ENCODE measurements at regions not wholly inside any gene's neighbourhood (a gene's known extent, or its start where the extent isn't known, plus 50 kb on each side); places are given as distances from the start of the nearest gene placed in this dataset.

GRCh38 chr6:121499666-121500065 is 64.2 kb downstream of the GJA1 start:
- DNase-seq = no peak

GRCh38 chr6:121503589-121503991 is 68.1 kb downstream of the GJA1 start:
- DNase-seq = no peak

DNA sequence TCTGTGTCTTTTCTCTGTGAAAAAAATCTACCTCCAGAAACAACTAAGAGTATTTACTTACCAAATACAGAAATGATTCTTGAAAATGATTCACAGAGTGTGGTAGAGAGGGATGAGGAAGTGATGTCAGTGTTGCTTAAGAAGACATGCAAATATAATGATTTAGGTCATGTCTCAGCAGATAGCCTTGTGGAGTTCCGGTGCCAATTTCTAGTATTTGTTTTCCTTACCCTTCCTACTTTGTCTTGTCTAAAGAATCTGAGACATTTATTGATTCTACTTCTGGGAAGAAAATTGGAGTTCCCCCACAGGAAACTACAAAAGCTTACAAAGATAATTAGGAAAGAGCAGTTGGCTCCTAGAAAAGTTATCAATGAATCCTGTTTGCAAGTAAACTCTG is 68.8 kb downstream of the GJA1 start:
- DNase-seq = no peak

DNA sequence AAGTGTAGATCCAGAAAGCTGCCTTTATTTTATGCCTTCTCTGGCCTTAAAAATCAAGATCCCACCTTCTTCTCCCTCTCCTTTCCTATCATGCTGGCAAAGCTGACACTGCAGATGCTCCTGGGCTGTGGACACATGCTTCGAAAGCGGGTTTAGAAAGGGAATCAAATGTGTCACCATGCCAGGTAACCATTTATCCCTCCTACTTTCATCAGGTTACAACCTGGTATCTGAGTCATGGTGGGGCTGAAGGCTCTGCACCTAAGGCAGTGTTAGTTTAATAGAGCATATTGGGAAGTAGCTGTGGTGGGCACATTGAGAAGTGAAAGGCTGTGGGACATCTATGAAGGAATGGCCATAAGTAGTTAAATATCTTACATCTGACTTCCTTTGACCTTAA is 69.8 kb downstream of the GJA1 start:
- DNase-seq = no peak

DNA sequence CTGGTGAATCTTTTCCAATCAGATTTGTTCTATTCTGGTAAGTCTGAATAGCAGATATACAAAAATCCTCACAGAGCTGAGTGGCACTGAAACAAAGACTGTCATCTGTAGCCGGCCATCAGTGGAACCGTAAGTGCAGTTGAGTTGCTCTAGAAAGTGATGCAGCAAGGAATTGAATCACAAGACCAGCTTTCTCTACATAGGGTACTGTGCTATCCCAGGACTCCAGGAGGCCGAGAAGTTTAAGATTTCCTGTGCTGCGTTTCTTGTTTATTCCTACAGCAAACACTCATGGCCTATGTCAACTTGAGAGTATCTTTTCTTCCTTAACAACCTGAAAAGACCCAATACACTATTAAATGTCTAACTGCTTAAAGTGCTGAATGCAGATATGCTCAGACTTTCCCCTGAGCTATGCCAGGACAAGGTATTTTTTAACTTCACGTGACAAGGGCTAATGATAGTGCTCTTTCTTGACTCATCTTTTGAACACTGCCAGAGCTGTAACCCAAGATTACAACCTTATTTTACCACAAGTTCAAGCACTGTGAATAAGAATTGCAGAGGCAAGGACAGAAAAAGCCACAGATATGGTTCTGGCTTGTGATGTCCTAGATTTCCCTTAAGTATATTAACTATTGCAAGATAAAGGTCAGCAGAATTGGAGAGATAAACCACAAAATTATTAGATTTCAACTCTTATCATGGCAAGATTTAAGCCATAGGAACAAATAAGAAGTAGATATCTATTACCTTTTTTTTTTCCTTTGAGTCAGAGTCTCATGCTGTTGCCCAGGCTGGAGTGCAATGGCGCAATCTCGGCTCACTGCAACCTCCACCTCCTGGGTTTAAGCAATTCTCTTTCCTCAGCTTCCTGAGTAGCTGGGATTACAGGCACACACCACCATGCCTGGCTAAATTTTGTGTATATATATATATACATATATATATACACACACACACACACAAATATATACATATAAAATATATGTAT is 71.6 kb downstream of the GJA1 start:
- DNase-seq = no peak

DNA sequence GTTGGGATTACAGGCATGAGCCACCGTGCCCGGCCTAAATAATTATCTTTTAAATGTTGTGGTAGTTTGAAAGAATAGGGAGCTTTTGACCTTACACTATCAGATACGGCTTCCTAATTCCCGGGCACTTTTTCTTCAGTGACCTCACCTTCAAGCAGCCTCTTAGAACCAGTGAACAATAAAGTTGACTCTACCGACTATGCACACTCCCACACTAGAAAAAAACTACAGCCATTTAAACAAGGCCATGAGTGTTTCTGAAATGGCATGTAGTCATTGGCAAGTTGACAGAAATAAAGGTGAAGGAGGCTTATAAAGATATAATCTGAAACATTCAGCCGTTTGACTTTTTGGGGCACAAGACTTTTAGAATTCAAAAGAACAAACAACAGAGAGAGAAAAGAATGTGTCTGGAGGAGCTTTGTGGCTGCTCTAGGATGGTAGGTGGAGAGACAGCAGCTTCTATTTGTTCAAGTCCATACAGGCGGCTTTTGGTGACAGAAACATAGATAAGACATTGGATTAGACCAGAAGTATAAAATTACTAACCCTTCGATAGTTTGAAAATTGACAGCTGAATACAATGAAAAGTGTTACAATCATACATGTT is 75.2 kb downstream of the GJA1 start:
- DNase-seq = no peak

- no peak for DNase-seq
Observed at GRCh38 chr6:121515630-121516265, 80.3 kb downstream of the GJA1 start.

GRCh38 chr6:121516331-121516730 is 80.9 kb downstream of the GJA1 start:
- no peak for DNase-seq

DNA sequence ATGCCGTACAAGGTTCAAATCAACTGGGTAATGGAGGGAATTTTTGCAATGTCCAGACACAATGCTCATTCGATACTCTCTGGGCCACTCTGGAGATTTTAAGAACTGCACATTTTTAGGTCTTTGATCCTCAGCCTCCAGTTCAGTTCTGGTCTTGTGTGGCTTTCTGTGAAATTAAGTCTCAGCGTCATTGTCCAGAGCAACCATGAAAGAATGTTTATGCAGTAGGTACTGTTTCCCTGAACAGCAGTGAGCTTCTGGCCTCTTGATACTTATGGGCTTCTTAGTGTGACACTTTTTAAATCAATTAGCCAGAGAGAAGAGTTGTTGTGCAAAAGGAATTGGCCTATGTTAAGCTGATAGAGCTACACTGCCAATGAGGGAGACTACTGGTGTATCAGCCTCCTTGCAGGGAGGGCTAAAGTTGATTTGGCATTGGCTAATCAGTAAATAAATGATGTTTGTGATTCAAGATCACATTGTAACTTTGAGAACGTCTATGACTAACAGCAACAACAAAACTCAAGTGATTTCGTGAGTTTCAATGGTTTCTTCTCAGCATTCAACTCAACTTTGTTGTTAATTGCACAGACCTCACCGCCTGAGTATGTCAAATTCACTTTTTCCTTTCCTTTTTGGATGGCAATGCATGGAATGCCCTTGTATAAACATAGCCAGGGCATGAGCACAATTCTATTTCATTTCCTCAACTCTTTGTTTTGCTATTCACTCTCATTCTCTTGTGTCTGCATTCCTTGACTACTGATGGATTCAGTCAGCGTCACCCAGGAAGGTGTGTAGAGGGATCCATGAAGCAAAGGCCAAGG is 85.1 kb downstream of the GJA1 start:
- no peak for DNase-seq

DNA sequence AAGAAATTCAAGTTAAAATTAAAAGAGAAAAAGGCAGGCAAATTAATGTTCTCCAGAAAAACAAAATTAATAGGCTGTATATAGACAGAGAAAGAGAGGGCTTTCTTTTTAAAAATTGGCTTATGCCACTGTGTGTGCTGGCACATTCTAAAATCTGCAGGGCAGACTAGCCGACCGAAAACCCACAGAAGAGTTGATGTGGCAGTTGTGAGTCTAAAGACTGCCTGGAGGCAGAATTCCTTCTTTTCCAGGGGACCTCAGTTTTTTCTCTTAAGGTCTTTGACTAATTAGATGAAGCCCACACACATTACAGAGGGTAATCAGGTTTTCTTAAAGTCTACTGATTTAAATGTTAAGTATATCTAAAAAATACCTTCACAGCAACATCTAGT is 85.7 kb downstream of the GJA1 start:
- DNase-seq = no peak

DNA sequence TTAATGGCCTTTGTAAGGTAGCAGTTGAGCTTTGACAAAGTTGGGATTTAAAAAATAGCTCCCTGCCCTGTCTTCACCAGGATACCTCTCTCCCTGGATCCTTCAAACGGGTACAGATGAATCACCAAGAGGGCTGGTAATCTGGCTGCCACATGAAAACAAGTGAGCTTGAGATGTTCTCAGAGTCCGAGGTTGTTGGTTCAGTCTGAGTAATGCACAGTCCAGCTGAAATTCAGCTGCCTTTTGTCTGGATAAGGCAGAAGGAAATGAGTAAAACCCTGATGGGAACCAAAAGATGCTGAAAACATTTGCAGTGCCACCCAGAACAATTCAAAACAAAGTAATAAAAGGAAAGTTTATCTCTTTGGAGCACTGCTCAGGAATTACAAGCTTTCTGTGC is 86.8 kb downstream of the GJA1 start:
- DNase-seq = no peak

GRCh38 chr6:121522771-121523386 is 87.4 kb downstream of the GJA1 start:
- no peak for DNase-seq

- DNase-seq = no peak
Observed at GRCh38 chr6:121523628-121524027, 88.2 kb downstream of the GJA1 start.

GRCh38 chr6:121526282-121526681 is 90.8 kb downstream of the GJA1 start:
- DNase-seq = no peak

- no peak for DNase-seq
Observed at GRCh38 chr6:121531658-121532169, 96.3 kb downstream of the GJA1 start.

DNA sequence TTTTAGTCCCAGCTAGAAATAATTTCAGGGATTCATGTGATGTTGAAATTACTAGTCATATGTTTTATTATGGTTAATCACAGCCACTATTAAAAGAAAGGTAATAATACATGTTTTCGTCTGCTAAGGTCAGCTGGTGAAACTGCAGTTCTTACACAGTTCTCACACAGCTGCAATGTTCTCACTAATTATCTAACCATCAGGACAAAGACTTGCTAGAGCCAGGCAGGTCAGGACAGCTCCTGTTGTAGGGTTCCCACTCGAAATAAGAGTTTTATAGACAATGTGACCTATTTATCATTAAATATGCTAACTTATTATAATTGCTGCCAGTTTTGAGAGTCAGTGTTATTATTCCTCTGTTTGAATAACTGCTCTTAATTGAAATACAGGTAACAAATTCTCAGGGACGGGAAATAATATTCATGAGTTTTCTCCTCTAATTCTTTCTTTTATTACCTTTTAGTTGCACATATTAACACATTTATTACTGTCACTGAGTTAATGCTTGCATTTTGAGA is 97.9 kb downstream of the GJA1 start:
- DNase-seq = no peak

DNA sequence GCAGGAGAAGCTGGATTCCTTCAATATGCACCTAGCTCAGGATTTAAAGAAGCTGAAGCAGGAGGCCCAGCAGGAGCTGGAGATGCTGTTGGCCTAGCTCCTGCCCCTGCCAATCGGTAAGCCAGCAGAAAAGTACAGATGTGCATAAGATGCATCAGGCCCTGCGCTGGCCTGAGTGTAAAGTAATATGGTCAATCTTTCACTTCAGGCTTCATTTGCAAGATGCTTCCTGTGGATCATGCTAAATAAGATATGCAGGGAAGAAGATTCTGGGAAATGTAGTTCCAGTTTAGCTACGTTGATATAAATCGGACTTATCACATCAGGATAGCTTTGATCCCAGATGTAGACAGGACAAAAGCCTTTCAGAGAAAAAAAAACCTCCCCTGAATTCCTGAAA is 100.3 kb downstream of the GJA1 start:
- no peak for DNase-seq

DNA sequence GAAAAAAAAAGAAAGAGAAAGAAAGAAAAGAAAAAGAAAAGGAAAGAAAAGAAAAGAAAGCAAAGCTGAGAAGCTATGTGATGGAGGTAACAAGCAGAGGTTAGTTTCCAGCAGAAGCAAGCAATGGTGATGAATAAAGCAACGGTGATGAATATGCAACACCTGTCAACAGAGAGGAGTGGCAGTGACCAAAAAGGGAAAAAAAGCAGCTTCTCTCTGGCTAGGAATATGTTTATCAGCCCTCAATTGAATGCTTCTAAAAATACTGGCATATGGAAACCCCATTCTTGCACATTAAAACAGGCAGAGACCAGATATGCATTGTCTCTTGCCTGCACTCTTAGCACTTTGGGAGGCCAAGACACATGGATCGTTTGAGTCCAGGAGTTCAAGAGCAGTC is 100.9 kb downstream of the GJA1 start:
- DNase-seq = no peak

- no peak for DNase-seq
Observed at GRCh38 chr6:121539439-121539838, 104.0 kb downstream of the GJA1 start.

- no peak for DNase-seq
Observed at GRCh38 chr6:121540210-121540609, 104.8 kb downstream of the GJA1 start.

DNA sequence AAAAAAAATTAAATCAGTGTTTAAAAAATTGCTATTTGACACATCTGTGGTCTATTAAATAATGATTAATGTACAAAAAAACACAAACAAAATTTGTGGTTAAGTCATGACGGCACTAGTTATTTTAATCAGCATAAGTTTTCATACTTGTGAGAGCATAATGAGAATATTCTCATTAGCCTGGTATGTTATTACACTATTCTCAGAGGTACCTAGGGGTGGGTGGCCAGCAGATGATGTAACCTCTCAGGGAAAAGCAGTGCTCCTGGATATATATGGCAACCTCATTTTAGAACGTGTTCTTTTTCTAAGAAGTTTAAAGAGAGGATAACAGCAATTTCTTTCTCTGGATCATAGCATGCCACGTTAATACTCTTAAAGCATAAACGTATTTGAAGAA is 109.2 kb downstream of the GJA1 start:
- DNase-seq = no peak

DNA sequence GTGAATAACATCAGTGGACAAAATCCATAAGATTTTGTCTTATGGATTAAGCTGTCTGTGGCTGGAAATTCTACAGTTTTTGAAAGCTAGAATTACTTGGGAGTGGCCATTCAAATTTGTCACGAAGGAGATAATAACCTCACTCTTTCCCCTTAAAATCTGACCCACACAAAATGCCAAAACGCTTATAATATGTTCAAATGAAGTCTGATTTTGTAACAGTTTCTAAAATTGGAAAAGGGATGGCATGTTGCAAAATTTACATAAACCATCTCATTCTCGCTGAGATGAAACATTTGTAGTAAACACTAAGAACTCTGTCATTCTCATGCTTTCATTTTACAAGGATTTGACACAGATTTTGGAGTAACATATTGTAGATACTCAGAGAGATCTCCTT is 112.7 kb downstream of the GJA1 start:
- no peak for DNase-seq
